Pons (tissue), 1 donor: ENCODE measurements at regions not wholly inside any gene's neighbourhood (a gene's known extent, or its start where the extent isn't known, plus 50 kb on each side); places are given as distances from the start of the nearest gene placed in this dataset.
A peak's percentile ranks its signal among the peaks of the same experiment; 100 is the strongest.
"Not testable (repeated sequence)": the region's sequence is repeated elsewhere in the genome, so short reads cannot be mapped to it uniquely, and the experiment has no call there.

ENCODE experiments used
- DNase-seq: peaks from one replicate; pipeline ENCODE4 v3.0.0-alpha.2; 2016; ENCODE audit warnings: low spot score

DNA sequence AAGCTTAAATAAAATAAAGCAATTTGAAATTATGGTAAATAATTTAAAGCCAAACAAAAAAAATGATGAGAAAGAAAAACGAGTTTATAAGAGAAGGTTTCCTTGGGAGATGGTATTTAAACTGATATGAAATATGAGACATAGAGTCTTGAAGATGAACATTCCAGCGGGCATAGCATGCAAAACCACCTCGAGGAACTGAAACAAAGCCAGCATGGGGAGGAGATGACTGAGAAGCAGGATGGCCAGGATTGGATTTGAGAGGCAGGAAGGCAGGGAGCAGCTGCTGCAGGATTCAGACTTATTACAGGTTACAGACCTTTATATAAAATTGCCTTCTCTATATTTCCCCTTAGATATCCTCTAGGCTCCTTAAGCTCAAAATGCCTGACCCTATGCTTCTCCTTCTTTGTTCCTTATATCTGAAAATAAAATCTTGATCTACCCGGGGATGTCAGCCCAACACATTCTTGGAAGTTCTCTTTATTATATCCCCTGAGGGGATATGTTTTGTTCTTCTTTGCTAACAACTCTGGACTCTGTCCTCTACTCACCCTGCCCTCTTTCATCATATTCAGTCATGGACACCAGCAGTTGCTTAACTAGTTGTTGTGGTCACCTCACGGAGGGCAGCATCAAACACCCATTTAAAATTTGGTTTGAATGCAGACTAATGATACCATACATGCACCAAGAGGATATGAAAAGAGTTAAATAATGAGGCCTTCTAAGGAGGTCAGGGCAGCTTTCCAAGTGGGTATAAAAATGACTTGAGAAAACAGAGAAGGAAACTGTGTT is 719.1 kb upstream of the B3GALT2 start:
- DNase-seq, result no peak

- no peak for DNase-seq
These were observed 705.4 kb upstream of the B3GALT2 start for GRCh38 chr1:193891788-193892187.

DNA sequence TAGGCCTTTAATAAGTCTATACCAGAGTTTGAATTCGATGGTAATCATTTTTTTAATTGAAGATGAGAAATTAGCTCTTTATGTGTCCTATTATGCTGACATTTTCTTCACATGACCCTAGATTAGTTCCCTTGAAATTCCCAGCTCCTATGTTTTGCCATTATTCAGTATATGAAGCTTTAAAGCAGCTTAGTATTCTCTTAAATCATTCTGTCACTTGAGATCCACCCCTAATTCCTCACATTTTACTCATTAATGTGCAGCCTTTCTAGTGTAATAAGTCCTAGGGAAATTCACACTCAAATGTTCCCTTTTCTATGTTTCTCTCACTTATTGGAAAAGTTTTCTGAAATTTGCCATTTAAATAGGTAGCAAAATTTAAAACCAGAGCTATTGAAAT is 704.5 kb upstream of the B3GALT2 start:
- DNase-seq, result no peak

GRCh38 chr1:193884848-193885558 is 698.6 kb upstream of the B3GALT2 start:
- no peak for DNase-seq

DNA sequence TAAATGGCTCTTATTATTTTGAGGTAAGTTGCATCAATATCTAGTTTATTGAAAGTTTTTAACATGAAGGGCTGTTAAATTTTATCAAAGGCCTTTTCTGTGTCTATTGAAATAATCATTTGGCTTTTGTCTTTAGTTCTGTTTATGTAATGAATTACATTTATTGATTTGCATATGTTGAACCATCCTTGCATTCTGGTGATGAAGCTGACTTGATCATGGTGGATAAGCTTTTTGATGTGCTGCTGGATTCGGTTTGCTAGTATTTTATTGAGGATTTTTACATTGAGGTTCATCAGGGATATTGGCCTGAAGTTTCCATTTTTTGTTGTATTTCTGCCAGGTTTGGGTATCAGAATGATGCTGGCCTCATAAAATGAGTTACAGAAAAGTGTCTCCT is 691.5 kb upstream of the B3GALT2 start:
- DNase-seq, result not testable (repeated sequence)

- DNase-seq, result no peak
These were observed 682.0 kb upstream of the B3GALT2 start for GRCh38 chr1:193868425-193868824.

GRCh38 chr1:193856261-193856660 is 669.8 kb upstream of the B3GALT2 start:
- no peak for DNase-seq

DNA sequence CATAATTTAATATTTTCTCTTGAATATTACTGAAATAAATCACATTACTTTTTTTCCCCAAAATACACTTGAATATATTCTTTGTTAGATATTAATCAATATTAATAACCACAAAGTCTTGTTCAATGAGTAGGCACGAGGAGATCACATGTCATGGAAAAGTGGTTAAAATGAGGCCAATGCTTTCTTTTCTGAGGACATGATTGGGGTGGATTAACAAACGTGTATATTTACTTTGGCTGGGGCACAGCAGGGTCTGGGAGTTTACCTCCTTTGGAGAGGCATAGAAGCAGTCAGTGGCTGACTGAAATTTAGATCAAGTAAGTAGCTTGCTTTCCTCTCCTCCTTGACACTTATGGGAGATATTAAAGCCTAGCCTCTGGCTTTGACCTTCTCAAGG is 664.3 kb upstream of the B3GALT2 start:
- DNase-seq, result no peak

DNA sequence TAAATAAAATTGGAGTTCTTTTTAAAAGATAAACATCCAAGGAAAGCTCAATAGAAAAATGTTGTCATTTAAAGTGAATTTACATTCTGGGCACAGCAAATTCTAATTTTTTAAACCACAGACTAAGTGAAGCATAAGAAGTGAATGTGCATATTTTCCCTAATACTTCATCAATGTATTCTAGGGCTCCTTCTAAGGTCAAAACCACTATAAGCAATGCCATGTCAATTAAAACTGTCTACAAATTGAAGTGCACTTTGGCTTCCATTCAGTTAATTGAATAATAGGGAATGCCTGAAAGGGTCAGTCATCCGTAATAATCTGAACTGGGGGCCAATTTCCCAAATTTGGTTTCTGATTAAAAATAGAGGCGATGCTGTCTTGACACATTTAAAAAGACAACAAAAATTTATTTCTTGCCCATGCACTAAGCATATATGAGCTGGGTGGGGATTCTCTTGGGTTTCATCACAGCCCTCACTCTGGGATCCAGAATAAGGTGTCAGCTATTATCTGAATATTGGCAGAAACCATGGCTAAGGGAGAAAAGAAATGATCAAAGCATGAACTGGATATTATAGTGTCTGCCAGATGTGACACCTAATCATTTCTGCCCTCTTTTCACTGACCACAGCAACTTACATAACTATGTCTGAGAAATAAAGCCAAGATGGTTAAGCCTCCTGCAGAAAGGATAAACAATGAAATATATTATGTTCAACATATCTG is 660.6 kb upstream of the B3GALT2 start:
- no peak for DNase-seq

DNA sequence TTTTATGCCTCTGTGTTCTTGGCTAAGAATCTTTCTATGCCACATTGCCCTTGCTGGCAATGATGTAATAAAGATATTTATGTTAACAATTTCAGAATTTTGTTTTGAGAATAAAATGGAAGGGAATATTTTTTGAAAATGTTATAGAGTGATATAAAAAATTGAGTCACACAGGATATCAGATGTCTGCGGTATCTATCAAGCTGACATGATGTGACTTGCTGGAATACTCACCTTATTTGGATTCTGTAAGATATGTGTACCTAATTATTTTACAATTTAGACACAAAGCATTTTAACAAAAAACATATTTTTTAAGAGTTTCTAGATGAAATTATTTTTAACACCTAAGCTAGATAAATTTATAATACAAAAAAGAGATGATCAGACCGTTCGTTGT is 660.0 kb upstream of the B3GALT2 start:
- no peak for DNase-seq

- DNase-seq, result no peak
These were observed 655.4 kb upstream of the B3GALT2 start for GRCh38 chr1:193841857-193842256.

DNA sequence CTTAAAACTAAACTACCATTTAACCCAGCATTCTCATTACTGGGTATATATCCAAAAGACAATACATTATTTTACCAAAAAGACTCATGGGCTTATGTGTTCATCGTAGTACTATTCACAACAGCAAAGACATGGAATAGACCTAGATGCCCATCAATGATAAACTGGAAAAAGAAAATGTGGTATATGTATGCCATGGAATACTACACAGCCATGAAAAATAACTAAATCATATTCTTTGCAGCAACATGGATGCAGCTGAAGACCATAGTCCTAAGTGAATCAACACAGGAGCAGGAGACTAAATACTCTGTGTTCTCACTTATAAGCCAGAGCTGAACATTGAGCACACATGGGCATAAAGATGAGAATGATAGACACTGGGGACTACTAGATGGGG is 645.1 kb upstream of the B3GALT2 start:
- no peak for DNase-seq

DNA sequence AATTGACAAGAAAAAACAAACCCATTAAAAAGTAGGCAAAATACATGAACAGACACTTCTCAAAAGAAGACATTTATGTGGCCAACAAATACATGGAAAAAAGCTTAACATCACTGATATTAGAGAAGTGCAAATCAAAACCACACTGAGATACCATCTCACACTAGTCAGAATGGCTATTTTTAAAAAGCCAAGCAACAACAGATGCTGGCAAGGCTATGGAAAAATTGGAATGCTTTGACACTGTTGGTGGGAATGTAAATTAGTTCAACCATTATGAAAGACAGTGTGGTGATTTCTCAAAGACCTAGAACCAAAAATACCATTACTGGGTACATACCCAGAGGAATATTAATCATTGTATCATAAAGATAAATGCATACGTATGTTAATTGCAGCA is 641.1 kb upstream of the B3GALT2 start:
- DNase-seq, result no peak

DNA sequence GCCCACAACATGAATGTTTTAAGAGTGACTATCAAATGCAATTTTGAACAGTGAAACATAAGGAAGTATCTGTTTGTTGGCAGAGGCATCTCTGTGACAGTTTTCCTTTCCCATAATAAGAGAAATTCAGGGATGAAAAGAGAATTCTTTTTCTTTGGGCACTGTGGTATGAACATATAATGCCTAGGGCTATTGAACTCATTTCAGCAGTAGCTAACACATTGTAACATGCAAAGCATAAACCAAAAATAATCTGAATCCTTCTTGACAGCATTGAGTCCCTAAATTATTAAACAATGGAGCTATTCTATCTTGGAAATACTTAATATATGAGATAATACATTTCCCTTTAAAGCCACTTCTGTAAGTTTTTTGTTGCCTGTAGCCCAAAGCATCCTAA is 633.0 kb upstream of the B3GALT2 start:
- DNase-seq, result no peak

GRCh38 chr1:193807208-193807607 is 620.8 kb upstream of the B3GALT2 start:
- no peak for DNase-seq

DNA sequence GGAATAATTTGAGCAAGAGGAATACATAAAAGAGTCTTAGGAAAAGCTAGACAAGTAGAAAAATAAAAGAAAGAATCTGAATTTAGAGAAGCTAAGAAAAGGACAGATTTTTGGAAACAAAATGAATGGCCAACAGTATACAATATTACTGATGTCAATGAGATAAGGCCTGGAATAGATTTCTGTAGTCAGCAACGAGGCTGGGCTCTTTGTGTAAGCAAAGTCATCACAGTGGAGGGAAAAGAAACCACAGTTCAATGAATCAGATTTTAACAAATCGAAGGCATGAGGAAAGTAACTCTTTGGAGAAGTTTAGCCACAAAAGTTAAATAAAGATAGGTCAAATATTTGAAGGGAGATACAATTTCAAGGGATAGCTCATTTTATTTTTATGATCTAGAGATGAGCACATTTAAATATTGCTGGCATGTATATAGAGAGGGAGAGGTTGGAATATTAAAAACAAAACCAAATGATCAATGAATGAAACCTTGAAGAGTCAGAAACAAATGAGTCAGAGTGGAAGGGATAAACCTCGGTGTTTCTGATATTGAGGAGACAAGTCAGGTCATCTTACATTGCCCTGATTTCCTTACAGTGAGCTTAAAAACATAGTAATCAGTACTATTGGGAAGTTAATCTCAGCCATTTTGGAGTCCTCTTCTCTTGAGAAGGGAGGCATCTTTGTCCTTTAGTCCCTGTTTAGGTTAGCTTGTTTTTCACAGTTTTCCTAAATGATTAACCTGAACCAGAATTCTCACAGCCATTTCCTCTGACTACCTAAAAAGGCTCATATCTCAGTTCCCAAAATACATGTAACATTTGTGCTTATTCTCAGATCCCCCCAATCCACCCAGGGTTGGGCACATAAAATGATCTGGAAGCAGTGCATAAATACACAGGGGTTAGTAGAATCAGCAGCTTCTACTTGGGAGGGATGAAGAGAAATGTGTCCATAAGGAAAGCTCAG is 620.0 kb upstream of the B3GALT2 start:
- no peak for DNase-seq

GRCh38 chr1:193799948-193800690 is 613.7 kb upstream of the B3GALT2 start:
- DNase-seq, result no peak

GRCh38 chr1:193799371-193799770 is 613.0 kb upstream of the B3GALT2 start:
- no peak for DNase-seq

- DNase-seq, result peak; percentile 1
These were observed 607.8 kb upstream of the B3GALT2 start for GRCh38 chr1:193794239-193794638.

DNA sequence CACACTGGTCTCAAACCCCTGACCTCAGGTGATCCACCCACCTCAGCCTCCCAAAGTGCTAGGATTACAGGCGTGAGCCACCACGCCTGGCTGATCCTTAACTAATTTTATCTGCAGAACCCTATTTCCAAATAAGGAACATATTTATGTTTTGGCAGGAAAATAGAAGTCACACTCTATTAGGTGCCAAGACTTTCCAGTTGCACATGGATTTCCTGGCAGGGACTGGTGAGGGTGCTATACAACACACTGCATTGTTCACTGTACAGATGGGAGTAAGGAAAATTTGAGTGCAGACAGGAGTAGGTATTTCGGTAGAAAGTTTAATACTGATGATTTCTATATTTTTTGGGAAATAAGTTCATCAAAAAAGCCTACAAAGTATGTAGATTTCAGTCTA is 605.3 kb upstream of the B3GALT2 start:
- DNase-seq, result no peak

GRCh38 chr1:193787061-193787460 is 600.6 kb upstream of the B3GALT2 start:
- DNase-seq, result no peak
